Panc1 (cell line): ENCODE measurements at regions not wholly inside any gene's neighbourhood (a gene's known extent, or its start where the extent isn't known, plus 50 kb on each side); places are given as distances from the start of the nearest gene placed in this dataset.
"Not testable (repeated sequence)": the region's sequence is repeated elsewhere in the genome, so short reads cannot be mapped to it uniquely, and the experiment has no call there.

Source experiments
- POLR2AphosphoS5 ChIP-seq: IDR thresholded peaks from 2 replicates; pipeline ENCODE4 v1.6.1; 2012; ENCODE audit warnings: mild to moderate bottlenecking, low read depth, low read length, moderate library complexity
- TCF7L2 ChIP-seq: IDR thresholded peaks from 2 replicates; pipeline ENCODE4 v1.6.1; 2011; ENCODE audit warnings: mild to moderate bottlenecking, low read depth, low read length, inconsistent platforms
- TF ChIP-seq, protein P1 (sequence below): fragments of 450-650 bp; IDR thresholded peaks from 2 replicates; pipeline ENCODE4 v1.5.1; 2017; ENCODE audit warnings: mild to moderate bottlenecking

DNA sequence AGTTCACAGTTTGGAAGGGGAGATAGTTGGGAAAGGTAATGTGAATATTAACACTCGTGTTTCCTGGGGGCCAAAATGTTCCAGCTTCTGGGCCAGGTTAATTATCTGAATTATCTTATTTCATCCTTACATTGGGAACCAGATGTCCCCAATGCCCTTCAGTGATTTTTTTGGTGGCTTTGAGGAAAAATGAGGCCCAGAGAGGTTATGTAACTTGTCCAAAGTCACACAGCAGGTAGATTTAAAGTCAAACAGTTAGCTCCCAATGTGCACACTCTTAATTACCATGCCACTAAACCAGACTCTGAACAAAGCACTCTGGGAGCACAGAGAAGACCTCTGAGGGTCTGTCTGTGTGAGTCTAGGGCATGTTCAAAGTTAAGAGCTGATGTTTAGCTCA lies 259.9 kb upstream of the PLGLB2 start:
- TF ChIP-seq, protein P1, sequence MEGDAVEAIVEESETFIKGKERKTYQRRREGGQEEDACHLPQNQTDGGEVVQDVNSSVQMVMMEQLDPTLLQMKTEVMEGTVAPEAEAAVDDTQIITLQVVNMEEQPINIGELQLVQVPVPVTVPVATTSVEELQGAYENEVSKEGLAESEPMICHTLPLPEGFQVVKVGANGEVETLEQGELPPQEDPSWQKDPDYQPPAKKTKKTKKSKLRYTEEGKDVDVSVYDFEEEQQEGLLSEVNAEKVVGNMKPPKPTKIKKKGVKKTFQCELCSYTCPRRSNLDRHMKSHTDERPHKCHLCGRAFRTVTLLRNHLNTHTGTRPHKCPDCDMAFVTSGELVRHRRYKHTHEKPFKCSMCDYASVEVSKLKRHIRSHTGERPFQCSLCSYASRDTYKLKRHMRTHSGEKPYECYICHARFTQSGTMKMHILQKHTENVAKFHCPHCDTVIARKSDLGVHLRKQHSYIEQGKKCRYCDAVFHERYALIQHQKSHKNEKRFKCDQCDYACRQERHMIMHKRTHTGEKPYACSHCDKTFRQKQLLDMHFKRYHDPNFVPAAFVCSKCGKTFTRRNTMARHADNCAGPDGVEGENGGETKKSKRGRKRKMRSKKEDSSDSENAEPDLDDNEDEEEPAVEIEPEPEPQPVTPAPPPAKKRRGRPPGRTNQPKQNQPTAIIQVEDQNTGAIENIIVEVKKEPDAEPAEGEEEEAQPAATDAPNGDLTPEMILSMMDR: not testable (repeated sequence)
- TF ChIP-seq POLR2AphosphoS5, TCF7L2: not testable (repeated sequence)
